NCI-H774 (cell line): ENCODE measurements at regions not wholly inside any gene's neighbourhood (a gene's known extent, or its start where the extent isn't known, plus 50 kb on each side); places are given as distances from the start of the nearest gene placed in this dataset.
A peak's percentile ranks its signal among the peaks of the same experiment; 100 is the strongest.

ENCODE experiments used
- DNase-seq: peaks from one replicate; lab custom pipeline; 2025; lab: John Stamatoyannopoulos, UW

DNA sequence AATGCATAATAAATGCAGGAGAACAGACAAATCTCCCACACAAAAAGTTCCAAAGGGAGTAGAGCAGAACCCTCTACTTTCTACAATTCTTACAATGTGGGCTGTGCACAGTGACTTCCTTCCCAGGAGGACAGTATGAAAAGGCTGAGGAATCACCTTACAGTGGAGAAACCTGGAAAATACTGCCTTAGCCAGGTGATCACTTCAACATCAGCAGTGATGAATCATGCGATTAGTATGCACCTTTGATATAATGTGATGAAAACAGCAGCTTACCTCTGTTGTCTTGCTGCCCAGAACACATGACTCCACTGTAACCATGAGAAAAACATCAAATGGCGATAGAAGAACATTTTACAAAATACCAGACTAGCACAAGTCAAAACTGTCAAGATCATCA lies 329.7 kb upstream of the POM121L12 start:
- no peak for DNase-seq

DNA sequence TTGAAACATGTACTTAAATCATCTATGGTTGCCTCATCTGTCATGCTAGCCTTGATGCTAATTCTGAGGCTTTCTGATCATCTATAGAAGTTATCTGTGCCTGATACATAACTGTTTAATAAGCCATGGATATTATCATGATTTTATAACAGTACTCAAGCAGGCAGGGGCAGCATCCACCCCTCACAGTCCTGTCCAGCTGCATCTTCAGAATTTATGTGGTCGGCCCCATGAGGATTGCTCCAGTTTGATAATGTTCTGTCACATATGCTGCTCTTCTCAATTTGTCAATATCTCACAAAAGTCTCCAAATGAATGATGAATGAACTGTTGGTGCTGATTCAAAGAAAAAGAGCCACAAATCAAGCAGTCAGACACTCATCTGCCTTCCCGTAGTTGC lies 335.1 kb upstream of the POM121L12 start:
- DNase-seq = no peak

- DNase-seq = peak; percentile 13
These were observed 339.3 kb upstream of the POM121L12 start for GRCh38 chr7:52695973-52696595.

GRCh38 chr7:52691257-52691656 lies 344.2 kb upstream of the POM121L12 start:
- no peak for DNase-seq

GRCh38 chr7:52689912-52690311 lies 345.5 kb upstream of the POM121L12 start:
- DNase-seq = no peak

DNA sequence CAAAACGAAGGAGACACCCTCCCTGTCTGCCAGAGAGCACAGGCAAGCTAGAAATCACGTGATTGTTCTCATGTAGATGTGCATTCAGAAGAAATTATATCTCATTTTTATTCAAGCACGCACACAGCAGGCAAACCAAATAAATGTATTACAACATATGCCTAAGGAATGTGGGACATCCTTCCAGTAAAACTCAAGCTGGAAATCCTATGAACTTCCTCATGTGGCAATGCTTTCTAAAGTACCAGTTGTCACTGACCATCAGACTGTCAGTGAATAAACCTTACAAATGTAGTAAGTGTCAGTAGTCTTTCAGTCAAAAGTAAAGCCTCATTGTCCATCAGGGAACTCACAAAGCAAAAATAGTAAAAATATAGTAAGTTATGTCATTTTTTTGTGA lies 350.1 kb upstream of the POM121L12 start:
- no peak for DNase-seq

DNA sequence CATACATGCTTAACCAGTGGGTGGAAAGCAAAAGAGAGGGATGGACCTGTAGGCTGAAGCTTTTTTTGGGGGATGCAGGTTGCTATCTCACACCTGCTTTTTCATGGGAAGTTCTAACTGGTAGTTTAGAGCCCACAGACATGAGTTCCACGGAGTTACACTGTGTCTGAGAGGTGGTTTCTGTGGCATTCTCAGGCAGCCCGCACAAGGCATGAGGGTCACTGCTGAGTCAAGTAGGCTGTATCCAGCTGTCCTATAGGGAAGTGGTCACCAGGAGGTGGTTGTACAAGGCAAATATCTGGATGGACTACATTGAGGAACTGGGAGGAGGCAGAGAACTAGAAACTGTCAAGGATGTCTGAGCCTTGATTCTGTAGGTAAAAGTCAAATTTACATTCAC lies 351.0 kb upstream of the POM121L12 start:
- no peak for DNase-seq

- DNase-seq = no peak
These were observed 352.4 kb upstream of the POM121L12 start for GRCh38 chr7:52682993-52683392.

DNA sequence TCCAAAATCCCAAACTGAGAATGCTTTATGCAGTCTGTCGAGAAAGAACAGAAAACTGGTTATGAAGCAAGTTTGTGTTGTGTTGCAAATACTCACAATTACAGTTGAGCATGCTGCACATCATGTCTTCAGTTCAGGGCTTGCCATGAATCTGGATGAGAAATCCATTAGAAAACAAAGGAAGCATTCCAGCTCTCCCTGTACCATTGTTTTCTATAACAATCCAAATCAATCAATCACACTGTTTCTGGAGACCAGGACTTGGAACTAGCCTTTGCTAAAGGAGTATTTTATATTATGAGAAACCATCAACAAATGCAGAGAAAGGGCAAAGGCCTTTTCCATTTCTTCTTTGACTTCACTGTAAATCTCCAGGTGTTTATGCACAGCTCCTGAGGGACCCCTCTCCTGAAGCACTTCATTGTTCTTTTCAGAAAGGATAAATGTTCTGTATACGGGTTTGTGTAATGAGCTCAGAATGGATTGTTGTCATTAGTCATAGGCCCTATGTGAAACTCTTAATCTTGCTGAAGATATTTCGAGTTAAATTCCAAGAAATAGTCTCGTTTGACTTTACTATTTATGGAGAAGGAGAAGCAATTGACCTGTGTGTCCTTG lies 364.7 kb upstream of the POM121L12 start:
- no peak for DNase-seq

DNA sequence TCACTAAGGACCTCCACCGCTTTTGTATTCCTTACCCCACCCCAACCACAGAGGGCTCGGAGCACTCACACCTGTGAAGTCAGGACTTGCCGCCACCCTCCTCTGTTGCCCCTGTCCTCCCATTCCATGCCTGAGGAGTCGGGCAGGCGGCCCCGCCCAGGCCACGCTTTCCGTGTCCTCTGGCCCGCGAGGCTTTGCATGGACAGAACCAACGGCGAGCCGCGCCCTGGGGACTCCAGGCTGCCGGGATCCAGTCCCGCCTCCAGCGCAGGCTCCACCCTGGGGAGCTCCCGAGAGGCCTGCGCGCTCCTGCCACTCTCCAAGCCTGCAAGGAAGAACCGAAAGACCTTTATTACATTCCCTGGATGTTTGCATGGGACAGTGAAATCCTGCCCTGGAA lies 366.4 kb upstream of the POM121L12 start:
- no peak for DNase-seq

DNA sequence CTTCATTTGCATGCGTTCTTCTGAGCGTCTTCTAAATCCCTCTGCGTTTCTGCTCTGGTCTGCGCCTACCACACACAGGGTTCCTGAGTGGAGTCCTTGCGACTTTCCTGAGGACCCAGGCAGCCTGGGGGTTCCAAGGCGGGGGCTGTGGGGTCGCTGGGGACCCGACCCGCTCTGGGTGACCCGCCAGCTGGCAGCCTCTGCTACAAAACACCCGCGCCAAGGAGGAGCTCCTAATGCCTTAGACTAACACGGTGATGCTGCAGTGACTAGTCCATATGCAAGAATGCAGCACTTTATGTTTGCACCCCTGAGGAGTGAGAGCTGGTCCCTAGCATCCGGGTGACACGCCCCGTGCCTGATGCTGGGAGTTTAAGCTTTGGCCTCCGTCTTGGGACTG lies 367.0 kb upstream of the POM121L12 start:
- DNase-seq = no peak

DNA sequence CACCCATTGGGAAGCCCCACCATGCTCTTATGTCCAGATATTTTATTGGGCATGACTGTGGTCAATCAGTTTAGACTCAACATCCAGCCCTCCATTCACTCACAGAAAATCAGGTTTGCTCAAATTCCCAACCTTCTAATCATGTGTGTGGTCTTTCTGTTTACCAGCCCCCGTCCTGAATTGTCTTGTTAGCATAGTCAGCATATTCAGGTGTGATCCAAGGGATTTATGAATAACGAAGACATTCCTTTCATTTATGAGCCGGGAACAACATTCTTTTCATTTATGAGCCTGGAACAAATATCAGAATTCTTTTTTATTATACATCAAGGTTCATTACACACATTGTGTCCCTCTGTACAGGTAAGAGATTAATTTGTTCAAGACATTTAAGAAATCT lies 376.3 kb upstream of the POM121L12 start:
- DNase-seq = no peak

DNA sequence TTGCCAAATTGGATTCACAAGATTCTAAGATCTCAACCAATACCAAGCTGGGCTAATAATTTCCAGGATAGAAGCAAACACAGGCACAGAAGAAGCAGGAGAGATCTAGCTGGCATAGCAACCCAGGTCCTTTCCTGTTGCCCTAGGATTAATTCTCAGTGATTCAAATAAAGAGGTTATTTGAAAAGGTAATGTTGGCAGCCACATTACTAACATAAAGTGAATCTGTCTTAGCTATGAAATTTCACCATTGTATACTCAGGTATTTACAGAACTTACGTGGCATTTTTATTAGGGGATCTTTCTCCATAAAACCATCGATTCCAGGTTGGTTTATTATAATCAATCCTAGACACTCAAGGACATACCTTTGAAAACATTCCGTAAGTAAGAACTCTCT lies 379.3 kb upstream of the POM121L12 start:
- DNase-seq = no peak

- no peak for DNase-seq
These were observed 382.8 kb upstream of the POM121L12 start for GRCh38 chr7:52652621-52653020.

DNA sequence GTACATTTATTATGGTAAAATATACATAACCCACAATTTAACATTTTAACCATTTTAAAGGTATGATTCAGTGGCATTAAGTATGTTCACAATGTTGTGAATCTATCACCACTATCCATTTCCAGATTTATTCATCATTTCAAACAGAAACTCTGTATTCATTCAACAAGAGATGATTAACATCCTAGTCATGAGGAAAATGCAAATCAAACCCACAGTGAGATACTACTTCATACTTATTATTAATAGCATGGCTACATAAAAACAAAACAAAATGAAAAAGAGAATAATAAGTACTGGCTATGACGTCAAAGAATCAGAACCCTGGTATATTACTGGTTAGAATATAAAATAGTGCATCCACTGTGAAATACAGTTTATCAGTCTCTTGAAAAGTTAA lies 386.6 kb upstream of the POM121L12 start:
- no peak for DNase-seq

GRCh38 chr7:52647046-52647445 lies 388.4 kb upstream of the POM121L12 start:
- no peak for DNase-seq

DNA sequence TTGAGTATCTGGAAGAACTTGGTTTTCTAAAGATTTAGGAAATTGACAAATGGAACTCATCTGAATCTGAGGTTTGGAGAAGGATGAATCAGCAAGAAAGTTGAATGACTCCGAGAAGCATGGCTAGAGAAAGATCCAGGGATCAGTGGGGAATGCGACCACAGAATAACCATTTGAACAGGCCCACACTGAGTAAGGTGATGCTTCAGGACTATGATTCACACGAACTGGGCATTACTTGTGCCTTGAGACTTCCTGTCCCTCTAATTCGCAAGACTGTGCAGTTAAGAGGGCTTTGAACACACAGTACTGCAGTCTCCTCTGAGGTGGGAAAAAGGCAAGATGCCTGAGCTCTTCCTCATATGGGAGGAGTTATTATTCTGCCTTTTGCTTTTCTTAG lies 395.5 kb upstream of the POM121L12 start:
- no peak for DNase-seq

DNA sequence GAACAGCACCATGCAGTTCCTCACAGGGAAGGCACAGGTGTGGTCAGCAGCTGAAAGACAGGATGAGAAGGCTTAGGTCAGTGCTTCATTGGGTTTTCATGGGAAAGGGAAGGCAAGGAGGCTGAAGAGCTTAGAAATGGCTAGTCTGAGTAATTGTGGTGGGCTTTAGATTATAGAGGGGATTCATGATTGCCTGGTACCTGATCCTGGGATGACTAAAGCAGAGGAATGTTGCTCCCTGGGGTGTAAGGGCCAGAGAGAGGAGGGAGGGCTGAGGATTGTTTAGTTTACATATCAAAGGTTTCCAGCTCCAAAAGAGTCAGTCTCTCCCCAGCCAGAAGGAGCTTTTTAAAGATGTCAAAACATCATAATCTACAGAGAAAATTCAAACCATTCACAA lies 396.3 kb upstream of the POM121L12 start:
- DNase-seq = no peak

- DNase-seq = no peak
These were observed 400.4 kb upstream of the POM121L12 start for GRCh38 chr7:52635021-52635420.

DNA sequence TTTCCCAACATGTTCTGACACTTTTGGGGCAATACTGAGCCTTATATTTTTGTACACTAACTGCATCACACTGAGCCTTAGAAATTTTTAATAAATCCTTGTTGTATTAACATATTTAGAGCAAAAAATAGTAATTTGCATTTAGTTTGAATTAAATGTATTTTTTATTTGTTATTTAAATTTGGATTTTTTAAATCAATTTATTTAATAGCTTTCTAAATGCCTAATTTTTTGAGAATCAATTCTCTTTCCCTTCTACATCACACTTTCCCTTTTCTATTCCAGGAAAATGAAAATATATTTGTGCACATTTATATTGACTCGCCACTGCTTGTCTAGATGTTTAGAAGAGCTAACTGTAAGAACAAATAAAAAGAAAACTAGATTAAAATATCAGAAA lies 414.6 kb upstream of the POM121L12 start:
- no peak for DNase-seq

DNA sequence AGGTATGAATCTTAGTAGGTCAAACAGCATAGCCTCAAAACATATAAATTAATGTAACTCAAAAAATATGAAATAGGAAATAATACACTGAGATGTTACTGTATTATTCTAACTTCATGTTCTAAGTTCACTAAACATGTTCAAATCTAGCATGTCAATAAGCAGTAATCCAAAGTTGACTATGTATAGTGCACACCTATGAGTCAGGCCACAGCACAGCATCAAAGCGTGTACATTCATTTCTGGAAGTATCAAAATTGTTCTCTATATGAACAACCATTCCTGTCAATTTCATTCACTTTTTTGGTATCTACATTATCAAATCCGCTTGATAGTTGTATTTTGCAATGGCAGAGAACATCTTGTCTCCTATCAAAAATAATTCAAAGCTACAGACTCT lies 418.9 kb upstream of the POM121L12 start:
- no peak for DNase-seq

DNA sequence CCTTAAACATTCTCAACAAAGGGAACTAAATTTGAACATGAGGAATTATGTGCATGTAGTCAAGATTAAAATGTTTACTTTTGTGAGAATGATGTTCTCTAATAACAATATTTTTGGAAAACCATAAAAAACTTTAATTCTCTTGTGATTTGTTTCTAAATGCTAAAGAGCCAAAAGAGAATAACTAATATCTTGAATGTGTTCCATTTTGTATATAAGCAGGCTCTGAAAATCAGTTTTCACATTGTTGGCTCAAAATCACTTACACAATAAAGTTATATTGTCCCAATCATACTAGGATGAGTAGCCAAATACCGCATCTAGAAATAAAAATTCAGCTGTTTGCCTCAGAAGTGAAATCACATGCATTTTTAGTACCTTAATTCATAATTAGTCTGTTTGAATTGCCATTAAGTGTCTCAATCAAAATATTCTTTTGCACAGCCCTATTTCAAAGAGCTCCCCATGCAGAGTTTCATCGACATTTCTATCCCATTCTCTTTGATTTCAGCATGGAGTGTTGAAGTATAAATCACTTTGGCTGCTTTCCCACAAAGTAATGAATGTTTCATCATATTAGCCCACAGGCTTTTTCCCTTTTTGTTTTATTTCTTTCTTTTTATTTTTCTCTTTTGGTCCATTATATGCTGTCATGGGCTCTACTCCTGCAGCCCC lies 420.3 kb upstream of the POM121L12 start:
- DNase-seq = no peak

DNA sequence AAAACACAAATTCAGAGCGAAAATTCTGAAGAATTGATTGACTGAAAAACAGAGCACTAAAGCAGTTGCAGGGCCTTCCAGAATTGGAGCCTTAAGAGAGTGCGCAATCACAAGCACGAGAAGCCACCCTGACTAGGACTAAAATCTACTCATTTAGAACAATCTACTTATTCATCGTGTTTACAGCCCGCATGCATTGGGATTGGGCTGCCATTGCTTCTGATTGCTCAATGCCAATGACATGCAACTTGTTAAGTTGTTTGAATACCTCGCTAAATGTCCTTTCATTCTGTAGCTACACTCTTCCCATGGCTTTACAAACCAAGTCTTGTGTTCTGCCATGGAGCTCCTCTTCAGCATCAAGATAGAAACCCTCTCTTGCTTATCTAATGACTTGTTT lies 425.9 kb upstream of the POM121L12 start:
- no peak for DNase-seq

DNA sequence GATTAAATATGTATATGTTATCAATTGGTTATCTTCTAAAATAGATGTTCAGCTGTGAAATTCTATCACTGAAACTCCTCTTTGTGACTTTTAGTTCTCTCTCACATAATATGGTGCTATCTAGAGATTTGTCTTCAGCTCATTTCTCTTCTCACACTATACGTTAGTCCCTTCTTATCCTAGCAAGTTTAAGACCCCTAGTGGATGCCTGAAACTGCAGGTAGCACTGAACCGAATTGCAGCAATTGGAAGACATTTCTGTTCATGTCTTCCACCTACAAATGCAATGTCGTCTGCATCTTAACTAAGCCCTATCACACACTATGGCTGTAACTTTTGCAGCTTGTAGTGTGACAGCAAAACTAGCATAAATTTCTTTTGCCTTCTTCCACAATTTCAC lies 442.7 kb upstream of the POM121L12 start:
- DNase-seq = no peak
